NCI-H345 treated with DMSO at 0.1 percent for 48 hours (cell line): ENCODE measurements at regions not wholly inside any gene's neighbourhood (a gene's known extent, or its start where the extent isn't known, plus 50 kb on each side); places are given as distances from the start of the nearest gene placed in this dataset.
A peak's percentile ranks its signal among the peaks of the same experiment; 100 is the strongest.
"Not testable (repeated sequence)": the region's sequence is repeated elsewhere in the genome, so short reads cannot be mapped to it uniquely, and the experiment has no call there.

Experiments
- DNase-seq: peaks from one replicate; lab custom pipeline; 2025; ENCODE audit not compliant: unreplicated experiment; lab: John Stamatoyannopoulos, UW

- no peak for DNase-seq
These were observed 285.0 kb upstream of the KCNH7 start for GRCh38 chr2:163123526-163123925.

- no peak for DNase-seq
These were observed 283.7 kb upstream of the KCNH7 start for GRCh38 chr2:163122257-163122656.

- DNase-seq, result no peak
These were observed 282.9 kb upstream of the KCNH7 start for GRCh38 chr2:163121483-163121882.

GRCh38 chr2:163119966-163120365 lies 281.4 kb upstream of the KCNH7 start:
- DNase-seq, result no peak

- DNase-seq, result no peak
These were observed 248.4 kb upstream of the KCNH7 start for GRCh38 chr2:163086940-163087339.

- DNase-seq, result not testable (repeated sequence)
These were observed 246.9 kb upstream of the KCNH7 start for GRCh38 chr2:163085366-163086024.

- no peak for DNase-seq
These were observed 243.2 kb upstream of the KCNH7 start for GRCh38 chr2:163081754-163082153.

- no peak for DNase-seq
These were observed 238.7 kb upstream of the KCNH7 start for GRCh38 chr2:163077241-163077640.

- no peak for DNase-seq
These were observed 227.5 kb upstream of the KCNH7 start for GRCh38 chr2:163066085-163066484.

GRCh38 chr2:163062524-163062923 lies 224.0 kb upstream of the KCNH7 start:
- DNase-seq, result no peak

- DNase-seq, result no peak
These were observed 208.0 kb upstream of the KCNH7 start for GRCh38 chr2:163046615-163047014.

GRCh38 chr2:163045830-163046229 lies 207.3 kb upstream of the KCNH7 start:
- DNase-seq, result no peak

- no peak for DNase-seq
These were observed 205.5 kb upstream of the KCNH7 start for GRCh38 chr2:163044114-163044513.

GRCh38 chr2:163043201-163043600 lies 204.6 kb upstream of the KCNH7 start:
- DNase-seq, result no peak

GRCh38 chr2:163039266-163039665 lies 200.7 kb upstream of the KCNH7 start:
- DNase-seq, result no peak

GRCh38 chr2:163028807-163029206 lies 190.2 kb upstream of the KCNH7 start:
- DNase-seq, result no peak

- DNase-seq, result not testable (repeated sequence)
These were observed 187.7 kb upstream of the KCNH7 start for GRCh38 chr2:163026136-163026775.

GRCh38 chr2:163016882-163017281 lies 178.3 kb upstream of the KCNH7 start:
- DNase-seq, result not testable (repeated sequence)

- peak; percentile 94 for DNase-seq
These were observed 172.4 kb upstream of the KCNH7 start for GRCh38 chr2:163011000-163011399.

- no peak for DNase-seq
These were observed 170.1 kb upstream of the KCNH7 start for GRCh38 chr2:163008642-163009041.

- DNase-seq, result no peak
These were observed 156.2 kb upstream of the KCNH7 start for GRCh38 chr2:162994718-162995117.

GRCh38 chr2:162992828-162993227 lies 154.3 kb upstream of the KCNH7 start:
- no peak for DNase-seq

GRCh38 chr2:162989507-162989906 lies 150.9 kb upstream of the KCNH7 start:
- no peak for DNase-seq
